Left renal cortex interstitium (tissue), 4 donors: ENCODE measurements at regions not wholly inside any gene's neighbourhood (a gene's known extent, or its start where the extent isn't known, plus 50 kb on each side); places are given as distances from the start of the nearest gene placed in this dataset.
"Not testable (repeated sequence)": the region's sequence is repeated elsewhere in the genome, so short reads cannot be mapped to it uniquely, and the experiment has no call there.

Experiments used
- DNase-seq, 4 donors: peaks; one replicate each; pipeline ENCODE4 v3.0.0-alpha.2; 2013; ENCODE audit warnings: low read depth in 4 of 4, low spot score in 2 of 4, missing footprints in 1 of 4

DNA sequence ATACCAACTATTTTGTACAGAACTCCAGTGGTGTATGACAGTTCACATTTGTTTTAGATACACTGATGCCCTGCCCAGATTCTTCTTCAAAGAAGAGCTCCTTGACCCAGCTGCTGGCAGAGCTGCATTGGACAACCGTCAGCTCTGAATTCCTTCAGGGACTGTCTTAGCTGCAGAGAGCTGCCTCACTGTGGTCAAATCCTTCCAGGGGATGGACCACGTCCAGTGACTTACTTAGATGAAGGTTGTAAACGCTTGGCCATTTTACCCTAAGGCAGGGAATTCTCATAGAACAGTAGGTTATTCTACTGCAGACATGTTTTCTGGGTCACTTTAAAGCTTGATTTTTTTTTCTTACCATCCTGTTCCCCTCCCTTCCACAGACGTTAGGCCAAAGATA, 905.0 kb upstream of the ATXN7L3B start:
- no peak for DNase-seq

DNA sequence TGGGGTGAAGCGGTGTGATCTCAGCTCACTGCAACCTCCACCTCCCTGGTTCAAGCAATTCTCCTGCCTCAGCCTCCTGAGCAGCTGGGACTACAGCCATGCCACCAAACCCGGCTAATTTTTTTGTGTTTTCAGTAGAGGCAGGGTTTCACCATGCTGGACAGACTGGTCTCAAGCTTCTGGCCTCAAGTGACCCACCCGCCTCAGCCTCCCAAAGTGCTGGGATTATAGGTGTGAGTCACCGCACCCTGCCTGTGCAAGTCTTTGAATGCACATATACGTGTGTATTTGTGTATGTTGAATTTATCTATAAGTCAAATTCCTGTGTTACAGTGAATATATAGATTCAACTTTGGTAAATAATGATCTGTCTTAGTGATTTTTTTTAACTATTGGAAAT, 898.2 kb upstream of the ATXN7L3B start:
- not testable (repeated sequence) for DNase-seq

- no peak for DNase-seq
These were observed 881.3 kb upstream of the ATXN7L3B start for GRCh38 chr12:73656375-73656774.

GRCh38 chr12:73659802-73660201, 877.8 kb upstream of the ATXN7L3B start:
- DNase-seq, result no peak

GRCh38 chr12:73665193-73665592, 872.4 kb upstream of the ATXN7L3B start:
- no peak for DNase-seq

DNA sequence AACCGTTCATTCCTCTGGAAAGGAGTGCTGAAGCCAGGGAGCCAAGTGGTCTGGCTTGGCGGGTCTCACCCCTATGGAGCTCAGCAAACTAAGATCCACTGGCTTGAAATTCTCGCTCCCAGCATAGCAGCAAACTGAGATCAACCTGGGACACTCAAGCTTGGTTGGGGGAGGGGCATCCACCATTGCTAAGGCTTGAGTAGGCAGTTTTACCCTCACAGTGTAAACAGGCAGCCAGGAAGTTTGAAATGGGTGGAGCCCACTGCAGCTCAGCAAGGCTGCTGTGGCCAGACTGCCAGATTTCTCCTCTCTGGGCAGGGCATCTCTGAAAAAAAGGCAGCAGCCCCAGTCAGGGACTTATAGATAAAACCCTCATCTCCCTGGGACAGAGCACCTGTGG, 866.1 kb upstream of the ATXN7L3B start:
- not testable (repeated sequence) for DNase-seq

GRCh38 chr12:73677520-73678291, 859.9 kb upstream of the ATXN7L3B start:
- DNase-seq, result no peak

GRCh38 chr12:73678335-73678734, 859.3 kb upstream of the ATXN7L3B start:
- DNase-seq, result no peak

DNA sequence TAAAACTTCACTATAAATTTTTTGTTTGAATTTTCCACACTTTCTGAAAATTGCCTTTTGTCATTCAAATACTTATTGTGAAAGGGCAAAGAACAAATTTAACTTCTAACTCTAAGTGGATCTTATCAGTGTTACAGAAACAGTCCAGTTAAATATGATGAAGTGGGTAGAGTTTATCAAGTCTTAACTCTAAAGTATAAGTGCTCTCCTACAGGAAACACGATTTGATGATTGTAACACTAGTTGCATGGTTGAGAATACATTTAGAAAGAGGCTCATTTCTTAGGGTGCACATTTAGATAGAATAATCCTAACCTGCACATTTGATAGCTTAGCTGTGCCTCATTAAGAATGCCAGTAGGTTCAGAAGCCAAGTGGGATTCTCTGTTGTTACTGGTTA, 838.3 kb upstream of the ATXN7L3B start:
- DNase-seq, result no peak

GRCh38 chr12:73714655-73715054, 823.0 kb upstream of the ATXN7L3B start:
- no peak for DNase-seq

GRCh38 chr12:73716143-73716542, 821.5 kb upstream of the ATXN7L3B start:
- not testable (repeated sequence) for DNase-seq

DNA sequence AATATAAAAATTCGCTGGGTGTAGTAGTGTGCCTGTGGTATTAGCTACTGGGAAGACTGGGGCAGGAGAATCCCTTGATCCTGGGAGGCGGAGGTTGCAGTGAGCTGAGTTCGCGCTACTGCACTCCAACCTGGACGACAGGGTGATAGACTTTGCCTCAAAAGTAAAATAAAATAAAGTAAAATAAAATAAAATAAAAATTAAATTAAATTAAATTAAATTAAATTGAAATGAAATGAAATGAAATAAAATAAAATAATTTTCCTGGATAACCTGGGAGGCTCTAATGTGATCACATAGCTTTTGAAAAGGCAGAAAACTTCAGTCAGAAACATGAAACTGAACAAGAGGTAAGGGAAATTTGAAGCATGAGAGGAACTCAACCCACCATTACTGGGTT, 818.4 kb upstream of the ATXN7L3B start:
- DNase-seq, result no peak

GRCh38 chr12:73726881-73727280, 810.8 kb upstream of the ATXN7L3B start:
- no peak for DNase-seq

DNA sequence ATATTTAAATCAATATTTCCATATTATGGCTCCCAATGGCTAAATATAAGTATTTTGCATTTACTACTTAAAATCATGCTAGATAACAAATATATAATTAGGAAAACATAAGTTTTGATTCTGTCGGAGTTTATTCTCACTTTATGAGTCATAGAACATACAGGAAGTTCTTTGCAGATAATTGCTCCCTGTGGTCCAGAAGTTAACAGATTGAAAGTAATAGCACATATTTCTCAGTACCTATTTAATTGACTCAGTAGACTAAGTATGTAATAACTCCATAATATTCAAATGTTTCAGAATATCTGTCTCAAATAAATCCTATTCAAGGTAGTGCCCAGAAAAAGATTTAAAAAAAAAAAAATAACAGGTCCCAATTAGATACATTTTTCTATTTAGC, 806.0 kb upstream of the ATXN7L3B start:
- no peak for DNase-seq

DNA sequence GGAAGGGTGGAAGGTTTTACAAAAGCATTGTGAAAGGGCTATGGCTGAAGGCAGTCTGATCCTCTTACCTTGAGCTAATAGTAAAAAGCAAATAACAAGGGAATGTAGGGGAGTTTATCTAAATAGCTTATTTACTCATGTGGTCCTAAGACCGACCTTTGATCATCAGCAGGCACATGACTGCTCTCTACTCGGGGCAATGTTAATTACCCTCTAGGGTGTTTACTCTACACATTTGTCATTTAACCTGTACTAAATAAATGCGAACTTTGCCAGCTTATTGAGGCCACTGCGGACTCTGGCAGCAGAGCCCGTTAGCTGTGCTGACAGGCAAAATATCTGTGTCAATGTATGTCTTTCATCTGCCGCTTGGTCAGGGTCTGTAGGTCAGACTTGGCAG, 768.3 kb upstream of the ATXN7L3B start:
- DNase-seq, result no peak

GRCh38 chr12:73798523-73798922, 739.1 kb upstream of the ATXN7L3B start:
- no peak for DNase-seq

- no peak for DNase-seq
These were observed 722.5 kb upstream of the ATXN7L3B start for GRCh38 chr12:73815072-73815645.

DNA sequence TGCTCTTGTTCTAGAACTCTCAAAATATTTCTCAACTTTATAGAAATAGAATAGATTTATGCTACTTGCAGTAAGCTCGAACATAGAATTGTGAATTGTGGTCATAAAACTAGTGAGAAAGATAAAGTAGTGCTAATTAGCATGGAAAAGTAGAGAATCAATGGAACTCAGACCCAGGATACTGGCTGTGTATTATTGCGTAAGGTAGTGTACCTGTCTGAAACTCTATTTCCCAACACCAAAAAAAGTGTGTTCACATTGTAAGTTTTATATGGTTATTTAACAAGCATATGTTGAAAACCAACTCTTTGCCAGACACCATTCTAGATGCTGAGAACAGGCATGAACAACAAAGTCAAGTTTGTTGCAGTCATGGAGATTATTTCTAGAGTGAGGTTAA, 720.5 kb upstream of the ATXN7L3B start:
- DNase-seq, result no peak

- no peak for DNase-seq
These were observed 703.9 kb upstream of the ATXN7L3B start for GRCh38 chr12:73833746-73834145.

GRCh38 chr12:73841963-73842362, 695.7 kb upstream of the ATXN7L3B start:
- no peak for DNase-seq

DNA sequence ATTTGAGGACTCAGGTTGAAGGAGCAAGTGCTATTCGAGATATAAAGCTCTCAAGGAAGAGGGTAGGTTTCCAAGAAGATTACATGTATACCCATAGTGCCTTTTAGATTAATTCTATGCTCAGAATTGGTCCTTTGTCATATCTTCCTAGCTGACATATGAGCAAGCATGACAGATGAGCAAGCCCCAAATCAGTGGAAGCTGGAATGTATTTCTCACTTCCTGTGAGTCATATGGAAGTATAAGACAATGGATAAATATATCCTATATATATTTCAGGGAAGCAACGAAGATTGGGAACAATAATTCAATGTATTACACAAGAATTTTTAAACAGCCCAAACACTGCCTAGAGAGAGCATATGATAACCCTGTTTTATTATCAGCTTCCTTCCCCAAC, 674.1 kb upstream of the ATXN7L3B start:
- DNase-seq, result no peak

- DNase-seq, result no peak
These were observed 670.5 kb upstream of the ATXN7L3B start for GRCh38 chr12:73867147-73867546.

GRCh38 chr12:73877291-73877690, 660.3 kb upstream of the ATXN7L3B start:
- DNase-seq, result not testable (repeated sequence)
